ENCODE measurements at regions not wholly inside any gene's neighbourhood (a gene's known extent, or its start where the extent isn't known, plus 50 kb on each side); places are given as distances from the start of the nearest gene placed in this dataset.

DNA sequence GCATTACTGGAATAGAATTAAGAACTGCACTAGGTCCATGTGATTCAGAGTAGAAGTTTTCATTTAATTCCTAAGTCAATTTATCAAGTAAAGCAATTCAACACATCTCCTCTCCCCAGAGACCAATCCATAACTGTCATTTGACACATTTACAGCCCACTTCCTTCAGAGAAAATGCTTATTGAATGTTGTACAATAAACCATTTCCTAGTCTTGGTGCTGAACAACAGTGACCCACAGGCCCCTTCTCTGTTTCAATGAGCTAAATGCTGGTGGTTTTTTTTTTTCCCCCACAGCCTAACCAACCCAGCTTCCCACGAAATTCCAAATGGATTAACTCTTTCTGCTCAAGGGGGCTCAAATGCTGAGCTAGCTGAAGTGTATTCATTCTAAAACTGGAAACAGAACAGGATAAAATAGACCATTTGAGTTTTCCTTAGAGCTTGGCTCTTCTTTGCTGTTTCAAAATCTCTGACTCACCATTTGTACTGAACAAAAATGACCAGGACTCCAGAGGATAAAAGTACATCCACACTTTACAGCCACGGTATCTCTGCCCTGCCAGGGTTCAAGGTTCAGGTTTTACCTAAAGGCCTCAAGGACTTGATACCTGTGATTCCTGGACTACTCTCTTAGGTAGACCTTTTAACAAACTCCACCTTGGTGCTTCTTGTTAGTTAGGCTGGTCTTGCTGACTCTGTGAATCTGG lies 62.3 kb downstream of the TMEM100 start:
- TF ChIP-seq, protein P1, sequence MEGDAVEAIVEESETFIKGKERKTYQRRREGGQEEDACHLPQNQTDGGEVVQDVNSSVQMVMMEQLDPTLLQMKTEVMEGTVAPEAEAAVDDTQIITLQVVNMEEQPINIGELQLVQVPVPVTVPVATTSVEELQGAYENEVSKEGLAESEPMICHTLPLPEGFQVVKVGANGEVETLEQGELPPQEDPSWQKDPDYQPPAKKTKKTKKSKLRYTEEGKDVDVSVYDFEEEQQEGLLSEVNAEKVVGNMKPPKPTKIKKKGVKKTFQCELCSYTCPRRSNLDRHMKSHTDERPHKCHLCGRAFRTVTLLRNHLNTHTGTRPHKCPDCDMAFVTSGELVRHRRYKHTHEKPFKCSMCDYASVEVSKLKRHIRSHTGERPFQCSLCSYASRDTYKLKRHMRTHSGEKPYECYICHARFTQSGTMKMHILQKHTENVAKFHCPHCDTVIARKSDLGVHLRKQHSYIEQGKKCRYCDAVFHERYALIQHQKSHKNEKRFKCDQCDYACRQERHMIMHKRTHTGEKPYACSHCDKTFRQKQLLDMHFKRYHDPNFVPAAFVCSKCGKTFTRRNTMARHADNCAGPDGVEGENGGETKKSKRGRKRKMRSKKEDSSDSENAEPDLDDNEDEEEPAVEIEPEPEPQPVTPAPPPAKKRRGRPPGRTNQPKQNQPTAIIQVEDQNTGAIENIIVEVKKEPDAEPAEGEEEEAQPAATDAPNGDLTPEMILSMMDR (IDR thresholded peaks at IDR 0.05; ENCODE audit: low read length), result no peak
- no peak for TF ChIP-seq EZH2 (optimal IDR thresholded peaks at IDR 0.05; ENCODE audit: low read depth, low read length)
- no peak for TF ChIP-seq EZH2phosphoT487 (IDR thresholded peaks at IDR 0.05; ENCODE audit: low read length)
